NB4 (cell line): ENCODE measurements at regions not wholly inside any gene's neighbourhood (a gene's known extent, or its start where the extent isn't known, plus 50 kb on each side); places are given as distances from the start of the nearest gene placed in this dataset.

Experiments
- CTCF ChIP-seq: IDR thresholded peaks from one replicate; pipeline ENCODE4 v1.5.1; 2012; ENCODE audit warnings: low read depth, low read length
- POLR2A ChIP-seq: IDR thresholded peaks from 2 replicates; pipeline ENCODE4 v1.6.1; 2011; ENCODE audit warnings: mild to moderate bottlenecking; ENCODE audit not compliant: insufficient read length; ENCODE audit errors: extremely low read depth

- no peak for TF ChIP-seq POLR2A
- TF ChIP-seq CTCF = no peak
Observed at GRCh38 chr4:134139188-134139587, 62.4 kb downstream of the PABPC4L start.
